22Rv1 (cell line): ENCODE measurements at regions not wholly inside any gene's neighbourhood (a gene's known extent, or its start where the extent isn't known, plus 50 kb on each side); places are given as distances from the start of the nearest gene placed in this dataset.

Experiments
- H3K27ac ChIP-seq: fragments of 450-650 bp; 2 replicates; pipeline ENCODE4 v1.5.1; 2017
- CTCF ChIP-seq: fragments of 450-650 bp; IDR thresholded peaks from 2 replicates; pipeline ENCODE4 v1.5.1; 2017; ENCODE audit warnings: mild to moderate bottlenecking
- ZFX ChIP-seq: fragments of 450-650 bp; IDR thresholded peaks from 2 replicates; pipeline ENCODE4 v1.6.1; 2017; ENCODE audit warnings: antibody characterized with exemption, borderline replicate concordance

DNA sequence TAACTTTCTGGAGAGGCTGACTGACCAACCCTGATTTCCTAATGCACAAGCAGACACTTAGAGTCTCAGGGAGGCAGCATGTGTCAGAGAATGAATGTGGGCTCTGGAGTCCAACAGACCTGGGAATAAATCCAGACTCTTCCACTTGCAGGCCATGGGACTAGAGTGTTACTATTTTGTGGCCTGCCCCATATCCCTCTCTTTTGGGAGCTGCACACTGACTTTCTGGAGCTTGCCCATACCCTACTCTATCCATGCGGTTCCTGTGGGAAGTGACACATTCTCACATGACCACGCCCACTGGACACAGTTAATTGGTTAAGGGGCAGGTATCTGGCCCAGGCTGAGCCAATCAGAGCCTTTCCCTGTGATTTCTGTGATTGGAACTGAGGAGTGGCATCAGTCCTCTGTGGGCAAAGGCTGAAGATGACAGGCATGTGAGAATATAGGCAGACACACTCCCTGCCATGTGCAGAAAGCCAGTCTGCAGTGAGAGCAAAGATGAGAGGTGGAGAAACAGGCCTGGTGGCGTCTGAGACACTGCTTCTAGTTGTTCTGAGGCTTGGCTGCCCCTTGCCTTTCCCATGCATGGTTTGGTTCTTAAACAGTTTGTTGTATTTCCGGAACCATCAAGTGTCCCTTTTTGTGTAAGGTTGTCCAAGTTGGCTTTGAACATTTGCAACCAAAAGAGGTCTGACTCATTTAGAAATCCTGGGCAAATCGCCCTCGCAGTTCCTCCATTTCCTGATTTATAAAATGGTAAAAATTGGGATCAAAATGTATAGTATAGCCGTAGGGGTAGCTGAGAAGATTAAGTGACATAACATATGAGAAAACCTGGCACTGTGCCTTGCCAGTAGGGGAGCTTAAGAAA lies 125.6 kb downstream of the CDC5L start:
- no peak overlapping the region for H3K27ac ChIP-seq
- TF ChIP-seq ZFX (no peak), CTCF (no peak)

DNA sequence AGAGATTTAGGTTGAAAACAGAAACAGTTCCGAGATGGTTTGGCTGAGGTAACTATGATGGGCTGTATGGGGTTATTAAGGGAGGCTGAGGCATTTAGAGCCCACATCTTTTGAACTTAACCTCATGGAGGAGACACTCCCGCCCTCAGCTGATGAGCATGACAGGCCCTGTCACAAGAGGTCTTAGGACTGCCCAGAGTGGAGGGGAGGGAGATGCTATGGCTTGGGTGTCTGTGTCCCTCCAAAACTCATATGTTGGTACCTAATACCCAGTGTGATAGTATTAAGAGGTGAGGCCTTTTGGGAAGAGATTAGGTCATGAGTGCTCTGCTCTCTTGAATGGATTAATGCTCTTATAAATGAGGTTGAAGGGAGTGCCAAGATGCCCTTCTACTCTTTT lies 126.6 kb downstream of the CDC5L start:
- no peak for TF ChIP-seq CTCF
- no peak for TF ChIP-seq ZFX

GRCh38 chr6:44514576-44515193 lies 127.2 kb downstream of the CDC5L start:
- H3K27ac ChIP-seq = no peak overlapping the region
- TF ChIP-seq CTCF (no peak), ZFX (no peak)

More for the DNA sequence above, 126.6 kb downstream of the CDC5L start:
- H3K27ac ChIP-seq = no peak overlapping the region

DNA sequence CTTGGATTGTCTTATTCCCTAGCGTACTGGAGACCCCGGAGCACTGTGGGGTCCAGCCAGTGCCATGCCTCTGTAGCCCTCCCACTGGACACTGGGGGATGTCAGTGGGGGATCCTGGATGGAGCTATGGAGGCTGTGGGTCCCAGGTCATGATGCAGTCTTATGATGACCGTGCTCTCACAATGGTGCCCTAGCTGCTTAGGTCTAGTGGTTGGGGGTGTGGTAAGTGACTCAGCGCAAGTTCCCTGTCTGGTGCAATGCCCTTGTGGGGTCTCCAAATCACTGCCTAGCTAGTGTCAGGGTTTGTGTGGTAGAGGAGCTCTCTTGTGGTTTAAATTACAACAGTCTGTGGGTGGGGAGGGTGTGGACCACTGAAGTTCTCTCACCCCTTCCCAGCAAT lies 135.4 kb downstream of the CDC5L start:
- no peak overlapping the region for H3K27ac ChIP-seq
- no peak for TF ChIP-seq CTCF
- no peak for TF ChIP-seq ZFX

DNA sequence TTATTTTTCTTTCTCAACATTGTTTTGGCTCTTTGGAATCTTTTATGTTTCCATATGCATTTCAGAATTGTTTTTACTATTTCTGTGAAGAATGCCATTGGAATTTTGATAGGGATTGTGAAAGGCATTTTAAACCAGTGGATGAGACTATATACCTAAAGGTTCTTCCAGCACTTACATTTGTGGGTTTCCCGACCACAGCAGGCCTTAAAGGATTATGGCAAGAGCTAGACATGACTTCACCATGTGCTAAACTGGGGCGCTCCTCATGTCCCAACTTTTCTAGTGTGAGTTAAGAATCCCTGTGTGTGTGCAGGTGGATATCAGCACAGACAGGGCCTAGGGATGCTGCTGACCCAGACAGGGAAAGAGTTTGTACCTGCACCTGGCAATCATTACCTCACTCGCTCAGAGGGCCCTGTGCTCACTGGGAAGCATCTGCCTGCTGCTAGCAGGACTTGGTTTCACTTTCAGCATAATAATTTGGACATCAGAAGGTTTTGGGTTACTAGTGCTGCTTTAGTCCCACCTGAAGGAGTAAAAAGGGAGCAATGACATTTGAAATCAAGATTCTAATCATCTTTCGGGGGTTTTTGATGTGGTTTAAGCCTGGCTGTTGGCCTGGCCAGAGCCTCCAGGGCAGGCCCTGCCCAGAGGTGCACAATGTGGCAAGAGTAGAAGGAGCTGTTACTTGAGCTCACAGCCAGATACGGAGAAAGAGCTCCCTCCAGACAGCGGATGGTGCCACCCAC lies 137.1 kb downstream of the CDC5L start:
- no peak for TF ChIP-seq ZFX
- no peak for TF ChIP-seq CTCF
- no peak overlapping the region for H3K27ac ChIP-seq

GRCh38 chr6:44525761-44526351 lies 138.3 kb downstream of the CDC5L start:
- no peak overlapping the region for H3K27ac ChIP-seq
- TF ChIP-seq ZFX (no peak), CTCF (no peak)
